Progenitor cell of endocrine pancreas (in vitro differentiated cells): ENCODE measurements at regions not wholly inside any gene's neighbourhood (a gene's known extent, or its start where the extent isn't known, plus 50 kb on each side); places are given as distances from the start of the nearest gene placed in this dataset.
"Not testable (repeated sequence)": the region's sequence is repeated elsewhere in the genome, so short reads cannot be mapped to it uniquely, and the experiment has no call there.

Experiments used
- DNase-seq: peaks from one replicate; pipeline ENCODE4 v3.0.0; 2021; ENCODE audit warnings: low spot score; ENCODE audit not compliant: unreplicated experiment
- H3K27ac Mint-ChIP-seq: 2 replicates; pipeline ENCODE4 v1.8.0; 2021; ENCODE audit warnings: mild to moderate bottlenecking, moderate library complexity, mixed read lengths
- H3K27me3 Mint-ChIP-seq: 2 replicates; pipeline ENCODE4 v1.8.0; 2021; ENCODE audit warnings: mixed read lengths
- H3K36me3 Mint-ChIP-seq: 2 replicates; pipeline ENCODE4 v1.8.0; 2022; ENCODE audit warnings: mixed read lengths; ENCODE audit not compliant: insufficient read depth
- H3K4me1 Mint-ChIP-seq: 2 replicates; pipeline ENCODE4 v1.8.0; 2021; ENCODE audit warnings: low read depth, mixed read lengths
- H3K4me3 Mint-ChIP-seq: 2 replicates; pipeline ENCODE4 v1.8.0; 2021; ENCODE audit warnings: low read depth, mild to moderate bottlenecking, moderate library complexity, mixed read lengths
- H3K9me3 Mint-ChIP-seq: 2 replicates; pipeline ENCODE4 v1.8.0; 2021; ENCODE audit warnings: low read depth, mixed read lengths
- CTCF ChIP-seq: fragments of 200-600 bp; sonication (generic); IDR thresholded peaks from one replicate; pipeline ENCODE4 v1.5.0; 2021; ENCODE audit warnings: antibody characterized with exemption, mild to moderate bottlenecking; ENCODE audit not compliant: unreplicated experiment

GRCh38 chr6:53424976-53425718 lies 76.4 kb upstream of the ELOVL5 start:
- H3K4me3 Mint-ChIP-seq = no peak overlapping the region
- peaks cover 12% of the 10 kb centered on the region for H3K27me3 Mint-ChIP-seq
- H3K36me3 Mint-ChIP-seq = no peaks in the 10 kb centered on the region
- no peak for DNase-seq
- H3K9me3 Mint-ChIP-seq = no peaks in the 10 kb centered on the region
- H3K4me1 Mint-ChIP-seq = no peaks in the 10 kb centered on the region
- H3K27ac Mint-ChIP-seq = no peak overlapping the region
- no peak for TF ChIP-seq CTCF

GRCh38 chr6:53424300-53424699 lies 75.5 kb upstream of the ELOVL5 start:
- Mint-ChIP-seq H3K4me1 (no peaks in the 10 kb centered on the region), H3K36me3 (no peaks in the 10 kb centered on the region), H3K4me3 (no peak overlapping the region), H3K27ac (no peak overlapping the region), H3K27me3 (peaks cover 9% of the 10 kb centered on the region), H3K9me3 (no peaks in the 10 kb centered on the region)
- TF ChIP-seq CTCF = no peak
- no peak for DNase-seq

GRCh38 chr6:53423560-53423959 lies 74.8 kb upstream of the ELOVL5 start:
- not testable (repeated sequence) for H3K4me1 Mint-ChIP-seq, H3K27ac Mint-ChIP-seq, H3K4me3 Mint-ChIP-seq, H3K36me3 Mint-ChIP-seq, H3K27me3 Mint-ChIP-seq, DNase-seq, H3K9me3 Mint-ChIP-seq

- no peak for TF ChIP-seq CTCF
- Mint-ChIP-seq H3K4me3 (no peak overlapping the region), H3K27ac (no peak overlapping the region), H3K36me3 (no peaks in the 10 kb centered on the region), H3K27me3 (no peaks in the 10 kb centered on the region), H3K9me3 (no peaks in the 10 kb centered on the region), H3K4me1 (peaks cover 5% of the 10 kb centered on the region)
- no peak for DNase-seq
These were observed 70.3 kb upstream of the ELOVL5 start for GRCh38 chr6:53419026-53419425.

GRCh38 chr6:53418288-53418687 lies 69.5 kb upstream of the ELOVL5 start:
- TF ChIP-seq CTCF = no peak
- Mint-ChIP-seq H3K27me3 (peaks cover 2% of the 10 kb centered on the region), H3K9me3 (no peaks in the 10 kb centered on the region), H3K4me1 (peaks cover 5% of the 10 kb centered on the region), H3K4me3 (no peak overlapping the region), H3K27ac (no peak overlapping the region), H3K36me3 (no peaks in the 10 kb centered on the region)
- no peak for DNase-seq

GRCh38 chr6:53417141-53417540 lies 68.4 kb upstream of the ELOVL5 start:
- no peak for DNase-seq

More at GRCh38 chr6:53417141-53417540, 68.4 kb upstream of the ELOVL5 start:
- no peaks in the 10 kb centered on the region for H3K9me3 Mint-ChIP-seq
- H3K4me3 Mint-ChIP-seq = no peak overlapping the region
- no peaks in the 10 kb centered on the region for H3K36me3 Mint-ChIP-seq
- H3K4me1 Mint-ChIP-seq = peaks cover 5% of the 10 kb centered on the region
- H3K27me3 Mint-ChIP-seq = peaks cover 4% of the 10 kb centered on the region
- TF ChIP-seq CTCF = peak; percentile 27
- no peak overlapping the region for H3K27ac Mint-ChIP-seq
